Activated CD4-positive, alpha-beta T cell treated with anti-CD3 and anti-CD28 coated beads, Interleukin-2, amount 10 ng/mL, durations not matched to agents 7 days and 5 days (primary cell): ENCODE measurements at regions not wholly inside any gene's neighbourhood (a gene's known extent, or its start where the extent isn't known, plus 50 kb on each side); places are given as distances from the start of the nearest gene placed in this dataset.

ENCODE experiments used
- CTCF ChIA-PET: fragments of 350-600 bp; sonication (Branson Sonifier 250); formaldehyde crosslinking; loops from one replicate; lab custom pipeline; 2021; ENCODE audit warnings: antibody characterized with exemption; lab: Charles Lee
- POLR2A ChIA-PET: fragments of 350-600 bp; sonication (Branson Sonifier 250); formaldehyde crosslinking; loops from one replicate; lab custom pipeline; 2021; ENCODE audit warnings: antibody characterized with exemption; lab: Charles Lee
- DNase-seq: peaks from one replicate; pipeline ENCODE4 v3.0.0-alpha.2; 2020
- H3K27ac Mint-ChIP-seq: one replicate; pipeline ENCODE4 v1.8.0; 2021; ENCODE audit warnings: mild to moderate bottlenecking, moderate library complexity, mixed read lengths
- H3K27me3 Mint-ChIP-seq: one replicate; pipeline ENCODE4 v1.8.0; 2021; ENCODE audit warnings: mixed read lengths
- H3K36me3 Mint-ChIP-seq: one replicate; pipeline ENCODE4 v1.8.0; 2021; ENCODE audit warnings: low read depth, mixed read lengths
- H3K4me1 Mint-ChIP-seq: one replicate; pipeline ENCODE4 v1.8.0; 2021; ENCODE audit warnings: mixed read lengths
- H3K4me3 Mint-ChIP-seq: one replicate; pipeline ENCODE4 v1.8.0; 2021; ENCODE audit warnings: mild to moderate bottlenecking, moderate library complexity, mixed read lengths
- H3K9me3 Mint-ChIP-seq: one replicate; pipeline ENCODE4 v1.8.0; 2021; ENCODE audit warnings: mixed read lengths

DNA sequence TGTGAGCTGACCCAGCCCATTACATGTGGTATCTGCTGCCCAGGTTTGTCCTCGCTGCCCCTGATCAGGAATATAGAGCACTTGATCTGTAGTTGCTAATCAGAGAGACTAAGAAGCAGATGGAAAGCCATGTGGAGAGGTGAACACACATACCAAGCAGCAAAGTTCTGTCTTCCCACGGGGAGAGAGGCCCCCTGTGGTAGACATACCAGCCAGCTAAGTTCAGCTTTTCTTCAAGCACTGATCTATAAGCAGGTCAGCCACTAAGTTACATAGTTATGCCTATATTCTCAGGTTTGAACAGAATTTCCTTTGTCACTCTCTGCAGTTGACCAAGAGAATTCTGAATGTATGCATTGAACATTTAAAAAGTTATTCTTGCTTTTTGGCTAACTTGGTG lies 76.4 kb downstream of the DDX3Y start:
- no peaks in the 10 kb centered on the region for H3K9me3 Mint-ChIP-seq
- H3K27ac Mint-ChIP-seq: no peak overlapping the region
- POLR2A ChIA-PET: no interaction called here
- no peak for DNase-seq
- H3K4me1 Mint-ChIP-seq: no peaks in the 10 kb centered on the region
- CTCF ChIA-PET: no interaction called here
- no peak overlapping the region for H3K4me3 Mint-ChIP-seq
- no peaks in the 10 kb centered on the region for H3K27me3 Mint-ChIP-seq
- no peaks in the 10 kb centered on the region for H3K36me3 Mint-ChIP-seq

- Mint-ChIP-seq H3K36me3 (no peaks in the 10 kb centered on the region), H3K27ac (no peak overlapping the region), H3K9me3 (no peaks in the 10 kb centered on the region), H3K4me3 (no peak overlapping the region), H3K4me1 (no peaks in the 10 kb centered on the region), H3K27me3 (no peaks in the 10 kb centered on the region)
- POLR2A ChIA-PET: no interaction called here
- no peak for DNase-seq
- CTCF ChIA-PET: no interaction called here
These were observed 77.7 kb downstream of the DDX3Y start for GRCh38 chrY:12982249-12982829.

DNA sequence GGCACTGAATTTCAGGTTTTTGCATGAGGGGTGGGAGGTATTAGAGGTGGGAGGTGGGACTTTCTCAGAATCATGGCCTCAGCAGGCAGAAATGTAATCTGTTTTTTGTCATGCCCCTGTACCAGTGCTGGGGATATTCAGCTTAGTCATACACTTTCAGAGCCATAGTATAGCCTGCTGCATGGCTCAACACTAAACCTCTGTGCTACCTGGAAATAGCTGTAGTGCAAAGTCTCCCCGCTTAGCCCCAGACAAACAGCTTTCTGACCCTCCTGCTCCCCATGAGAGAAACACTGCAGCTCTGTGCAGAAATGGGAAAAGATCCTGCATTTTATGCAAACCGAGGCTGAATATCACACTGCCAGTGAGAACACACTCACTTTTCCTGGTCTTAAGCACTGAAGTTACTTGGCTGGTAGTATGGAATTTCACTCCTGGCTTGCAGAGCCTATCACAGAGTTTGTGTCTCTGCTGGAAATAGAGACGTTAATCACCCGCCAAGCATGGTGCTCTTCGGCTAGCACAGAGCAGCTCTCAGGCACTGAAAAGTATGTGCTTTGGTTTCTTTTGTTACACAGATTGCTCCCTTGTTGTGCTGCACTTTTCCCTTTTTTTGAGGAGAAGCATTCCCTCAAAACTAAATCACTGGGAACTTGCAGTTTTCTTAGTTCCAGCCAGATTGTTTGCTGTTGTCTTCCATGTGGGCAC lies 80.1 kb downstream of the DDX3Y start:
- no peak overlapping the region for H3K4me3 Mint-ChIP-seq
- peaks cover 3% of the 10 kb centered on the region for H3K27me3 Mint-ChIP-seq
- CTCF ChIA-PET: no interaction called here
- no peak for DNase-seq
- peaks cover 5% of the 10 kb centered on the region for H3K9me3 Mint-ChIP-seq
- H3K27ac Mint-ChIP-seq: no peak overlapping the region
- no peaks in the 10 kb centered on the region for H3K4me1 Mint-ChIP-seq
- no peaks in the 10 kb centered on the region for H3K36me3 Mint-ChIP-seq
- POLR2A ChIA-PET: no interaction called here

GRCh38 chrY:13017493-13017892 lies 112.8 kb downstream of the DDX3Y start:
- H3K27ac Mint-ChIP-seq: no peak overlapping the region
- no peak overlapping the region for H3K4me3 Mint-ChIP-seq
- POLR2A ChIA-PET: no interaction called here
- peaks cover 18% of the 10 kb centered on the region for H3K4me1 Mint-ChIP-seq
- H3K9me3 Mint-ChIP-seq: no peaks in the 10 kb centered on the region
- no peaks in the 10 kb centered on the region for H3K36me3 Mint-ChIP-seq
- peaks cover 2% of the 10 kb centered on the region for H3K27me3 Mint-ChIP-seq
- no peak for DNase-seq
- CTCF ChIA-PET: no interaction called here

DNA sequence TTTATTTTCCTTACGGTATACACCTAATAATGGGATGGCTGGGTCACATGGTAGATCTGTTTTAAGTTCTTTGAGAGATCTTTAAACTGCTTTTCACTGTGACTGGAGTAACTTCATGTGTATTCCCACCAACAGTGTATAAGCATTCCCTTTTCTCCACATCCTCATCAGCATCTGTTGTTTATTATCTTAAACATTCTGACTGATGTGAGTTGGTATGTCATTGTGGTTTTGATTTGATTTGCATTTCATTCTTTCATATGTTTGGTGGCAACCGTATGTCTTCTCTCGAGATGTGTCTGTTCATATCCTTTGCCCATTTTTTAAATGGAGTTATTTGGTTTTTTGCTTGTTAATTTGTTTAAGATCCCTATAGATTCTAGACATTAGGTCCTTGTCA lies 114.8 kb downstream of the DDX3Y start:
- Mint-ChIP-seq H3K4me1 (peaks cover 18% of the 10 kb centered on the region), H3K4me3 (no peak overlapping the region), H3K27me3 (peaks cover 3% of the 10 kb centered on the region), H3K36me3 (no peaks in the 10 kb centered on the region), H3K9me3 (no peaks in the 10 kb centered on the region), H3K27ac (no peak overlapping the region)
- no peak for DNase-seq
- ChIA-PET POLR2A (no interaction called here), CTCF (no interaction called here)

DNA sequence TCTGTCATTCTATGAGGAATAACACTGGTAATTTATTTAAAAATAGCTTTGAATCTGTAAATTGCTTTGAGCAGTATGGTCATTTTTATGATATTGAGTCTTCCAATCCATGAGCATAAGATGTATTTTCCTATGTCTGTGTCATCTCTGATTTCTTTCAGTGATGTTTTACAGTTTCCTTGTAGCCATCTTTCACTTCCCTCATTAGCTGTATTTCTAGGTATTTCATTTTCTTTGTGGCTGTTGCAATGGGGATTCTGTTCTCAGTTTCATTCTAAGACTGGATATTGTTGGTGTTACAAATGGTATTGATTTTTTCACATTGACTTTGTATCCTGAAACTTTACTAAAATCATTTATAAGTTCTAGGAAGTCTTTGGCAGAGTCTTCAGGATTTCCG lies 116.2 kb downstream of the DDX3Y start:
- Mint-ChIP-seq H3K9me3 (no peaks in the 10 kb centered on the region), H3K4me1 (peaks cover 17% of the 10 kb centered on the region), H3K27me3 (peaks cover 3% of the 10 kb centered on the region), H3K27ac (no peak overlapping the region), H3K36me3 (no peaks in the 10 kb centered on the region), H3K4me3 (no peak overlapping the region)
- ChIA-PET CTCF (no interaction called here), POLR2A (no interaction called here)
- no peak for DNase-seq

GRCh38 chrY:13023607-13024006 lies 118.9 kb downstream of the DDX3Y start:
- POLR2A ChIA-PET: no interaction called here
- Mint-ChIP-seq H3K36me3 (no peaks in the 10 kb centered on the region), H3K4me3 (no peak overlapping the region), H3K4me1 (peaks cover 7% of the 10 kb centered on the region), H3K9me3 (no peaks in the 10 kb centered on the region), H3K27ac (no peak overlapping the region), H3K27me3 (peaks cover 3% of the 10 kb centered on the region)
- DNase-seq: no peak
- CTCF ChIA-PET: no interaction called here

GRCh38 chrY:13024447-13024846 lies 119.8 kb downstream of the DDX3Y start:
- Mint-ChIP-seq H3K4me3 (no peak overlapping the region), H3K4me1 (peaks cover 7% of the 10 kb centered on the region), H3K27ac (no peak overlapping the region), H3K27me3 (peaks cover 3% of the 10 kb centered on the region), H3K36me3 (no peaks in the 10 kb centered on the region), H3K9me3 (peaks cover 2% of the 10 kb centered on the region)
- no peak for DNase-seq
- POLR2A ChIA-PET: no interaction called here
- CTCF ChIA-PET: no interaction called here

DNA sequence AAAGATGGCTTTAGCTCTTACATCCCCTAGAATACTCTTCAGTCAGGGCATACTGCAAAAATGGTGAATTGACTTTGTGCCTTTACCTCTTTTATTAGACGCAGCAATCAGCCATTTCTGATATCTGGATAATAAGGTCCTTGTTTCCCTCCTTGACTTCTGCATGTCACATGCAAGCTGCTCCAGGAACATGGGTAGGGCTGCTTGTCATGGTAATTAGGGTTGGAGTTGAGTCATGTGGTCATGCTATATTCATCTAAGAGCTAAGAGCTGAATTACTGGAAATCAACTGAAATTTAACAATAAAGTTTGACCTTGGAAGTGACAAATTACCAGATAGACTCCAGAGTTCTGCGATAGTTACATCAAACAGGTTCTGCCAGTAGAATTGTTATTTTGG lies 122.2 kb downstream of the DDX3Y start:
- H3K27me3 Mint-ChIP-seq: peaks cover 2% of the 10 kb centered on the region
- no peaks in the 10 kb centered on the region for H3K36me3 Mint-ChIP-seq
- H3K4me1 Mint-ChIP-seq: no peaks in the 10 kb centered on the region
- CTCF ChIA-PET: no interaction called here
- POLR2A ChIA-PET: no interaction called here
- H3K4me3 Mint-ChIP-seq: no peak overlapping the region
- peaks cover 4% of the 10 kb centered on the region for H3K9me3 Mint-ChIP-seq
- no peak overlapping the region for H3K27ac Mint-ChIP-seq
- no peak for DNase-seq

DNA sequence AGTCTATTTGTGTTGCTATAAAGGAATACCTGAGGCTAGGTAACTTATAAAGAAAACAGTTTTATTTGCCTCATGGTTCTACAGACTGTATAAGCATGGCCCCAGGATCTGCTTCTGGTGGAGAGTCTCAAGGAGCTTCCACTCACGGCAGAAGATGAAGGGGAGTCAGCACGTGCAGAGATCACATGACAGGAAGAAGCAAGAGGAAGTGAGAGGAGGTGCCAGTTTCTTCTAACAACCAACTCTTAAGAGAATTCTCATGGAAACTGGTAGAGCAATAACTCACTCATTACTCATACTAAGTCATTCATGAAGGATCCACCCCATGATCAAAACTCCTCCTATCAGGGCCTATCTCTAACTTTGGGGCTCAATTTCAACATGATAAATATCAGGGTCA lies 135.6 kb downstream of the DDX3Y start:
- no peaks in the 10 kb centered on the region for H3K9me3 Mint-ChIP-seq
- no peaks in the 10 kb centered on the region for H3K36me3 Mint-ChIP-seq
- no peak for DNase-seq
- no peaks in the 10 kb centered on the region for H3K4me1 Mint-ChIP-seq
- H3K4me3 Mint-ChIP-seq: no peak overlapping the region
- H3K27ac Mint-ChIP-seq: no peak overlapping the region
- peaks cover 10% of the 10 kb centered on the region for H3K27me3 Mint-ChIP-seq
- CTCF ChIA-PET: no interaction called here
- POLR2A ChIA-PET: no interaction called here

DNA sequence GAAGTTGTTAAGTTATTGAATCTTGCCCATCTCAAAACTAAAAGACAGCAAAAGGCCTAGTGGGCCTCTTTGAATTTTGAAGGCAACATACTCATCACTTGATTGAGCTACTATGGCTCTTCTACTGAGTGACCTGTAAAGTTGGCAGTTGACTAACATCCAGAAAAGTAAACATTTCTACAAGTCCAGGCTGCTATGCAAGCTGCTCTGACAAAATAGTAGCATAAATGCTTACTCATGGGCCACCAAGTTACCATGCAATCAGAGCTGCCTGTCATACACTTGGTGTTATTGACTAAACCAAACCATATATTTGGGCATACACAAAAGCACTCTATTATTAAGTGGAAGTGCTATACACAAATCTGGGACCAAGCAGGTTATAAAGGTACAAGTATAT lies 148.8 kb downstream of the DDX3Y start:
- H3K4me3 Mint-ChIP-seq: no peak overlapping the region
- peaks cover 2% of the 10 kb centered on the region for H3K9me3 Mint-ChIP-seq
- no peaks in the 10 kb centered on the region for H3K4me1 Mint-ChIP-seq
- no peak for DNase-seq
- no peaks in the 10 kb centered on the region for H3K36me3 Mint-ChIP-seq
- POLR2A ChIA-PET: no interaction called here
- no peak overlapping the region for H3K27ac Mint-ChIP-seq
- H3K27me3 Mint-ChIP-seq: no peaks in the 10 kb centered on the region
- CTCF ChIA-PET: no interaction called here

- H3K27me3 Mint-ChIP-seq: no peaks in the 10 kb centered on the region
- H3K4me1 Mint-ChIP-seq: peaks cover 8% of the 10 kb centered on the region
- no peaks in the 10 kb centered on the region for H3K36me3 Mint-ChIP-seq
- H3K27ac Mint-ChIP-seq: no peak overlapping the region
- no peak for DNase-seq
- ChIA-PET CTCF (no interaction called here), POLR2A (no interaction called here)
- no peak overlapping the region for H3K4me3 Mint-ChIP-seq
- H3K9me3 Mint-ChIP-seq: no peaks in the 10 kb centered on the region
These were observed 161.7 kb downstream of the DDX3Y start for GRCh38 chrY:13066372-13066771.

- Mint-ChIP-seq H3K27ac (no peak overlapping the region), H3K9me3 (peaks cover 3% of the 10 kb centered on the region), H3K27me3 (no peaks in the 10 kb centered on the region), H3K36me3 (no peaks in the 10 kb centered on the region), H3K4me3 (no peak overlapping the region), H3K4me1 (peaks cover 8% of the 10 kb centered on the region)
- DNase-seq: no peak
- CTCF ChIA-PET: no interaction called here
- POLR2A ChIA-PET: no interaction called here
These were observed 164.0 kb downstream of the DDX3Y start for GRCh38 chrY:13068696-13069095.

GRCh38 chrY:13069111-13069510 lies 164.4 kb downstream of the DDX3Y start:
- no peak for DNase-seq
- Mint-ChIP-seq H3K9me3 (peaks cover 3% of the 10 kb centered on the region), H3K4me1 (peaks cover 8% of the 10 kb centered on the region), H3K27ac (no peak overlapping the region), H3K36me3 (no peaks in the 10 kb centered on the region), H3K4me3 (no peak overlapping the region), H3K27me3 (no peaks in the 10 kb centered on the region)
- CTCF ChIA-PET: no interaction called here
- POLR2A ChIA-PET: no interaction called here
